ENCODE measurements at regions not wholly inside any gene's neighbourhood (a gene's known extent, or its start where the extent isn't known, plus 50 kb on each side); places are given as distances from the start of the nearest gene placed in this dataset.
"Not testable (repeated sequence)": the region's sequence is repeated elsewhere in the genome, so short reads cannot be mapped to it uniquely, and the experiment has no call there.

DNA sequence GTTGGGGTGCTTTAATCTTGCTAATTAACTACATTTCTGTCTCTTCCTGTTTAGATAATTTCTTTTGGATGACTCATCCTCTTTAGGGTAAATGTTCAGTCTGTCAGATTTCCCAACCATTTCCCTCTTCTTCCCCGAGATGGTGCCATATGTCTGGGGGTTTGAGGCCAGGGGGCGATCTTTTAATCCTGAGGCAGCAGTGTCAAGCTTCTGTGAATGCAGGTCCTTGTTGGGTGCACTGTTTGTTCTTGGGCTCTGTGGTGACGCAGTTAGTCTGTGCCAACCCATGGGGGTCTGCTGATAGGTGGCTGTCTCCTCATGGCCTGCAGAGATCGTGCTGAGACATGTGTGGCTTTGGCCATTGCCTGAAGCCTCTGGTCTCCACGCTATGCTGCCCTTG lies 420.4 kb downstream of the NDFIP2 start:
- no peak overlapping the region for H3K4me3 ChIP-seq (ENCODE audit: low read depth, low read length)
- no peak for DNase-seq (ENCODE audit: low read depth)
- TF ChIP-seq, protein P1, sequence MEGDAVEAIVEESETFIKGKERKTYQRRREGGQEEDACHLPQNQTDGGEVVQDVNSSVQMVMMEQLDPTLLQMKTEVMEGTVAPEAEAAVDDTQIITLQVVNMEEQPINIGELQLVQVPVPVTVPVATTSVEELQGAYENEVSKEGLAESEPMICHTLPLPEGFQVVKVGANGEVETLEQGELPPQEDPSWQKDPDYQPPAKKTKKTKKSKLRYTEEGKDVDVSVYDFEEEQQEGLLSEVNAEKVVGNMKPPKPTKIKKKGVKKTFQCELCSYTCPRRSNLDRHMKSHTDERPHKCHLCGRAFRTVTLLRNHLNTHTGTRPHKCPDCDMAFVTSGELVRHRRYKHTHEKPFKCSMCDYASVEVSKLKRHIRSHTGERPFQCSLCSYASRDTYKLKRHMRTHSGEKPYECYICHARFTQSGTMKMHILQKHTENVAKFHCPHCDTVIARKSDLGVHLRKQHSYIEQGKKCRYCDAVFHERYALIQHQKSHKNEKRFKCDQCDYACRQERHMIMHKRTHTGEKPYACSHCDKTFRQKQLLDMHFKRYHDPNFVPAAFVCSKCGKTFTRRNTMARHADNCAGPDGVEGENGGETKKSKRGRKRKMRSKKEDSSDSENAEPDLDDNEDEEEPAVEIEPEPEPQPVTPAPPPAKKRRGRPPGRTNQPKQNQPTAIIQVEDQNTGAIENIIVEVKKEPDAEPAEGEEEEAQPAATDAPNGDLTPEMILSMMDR (IDR thresholded peaks at IDR 0.05; ENCODE audit: control insufficient read depth, extremely low read depth, insufficient read depth): no peak

DNA sequence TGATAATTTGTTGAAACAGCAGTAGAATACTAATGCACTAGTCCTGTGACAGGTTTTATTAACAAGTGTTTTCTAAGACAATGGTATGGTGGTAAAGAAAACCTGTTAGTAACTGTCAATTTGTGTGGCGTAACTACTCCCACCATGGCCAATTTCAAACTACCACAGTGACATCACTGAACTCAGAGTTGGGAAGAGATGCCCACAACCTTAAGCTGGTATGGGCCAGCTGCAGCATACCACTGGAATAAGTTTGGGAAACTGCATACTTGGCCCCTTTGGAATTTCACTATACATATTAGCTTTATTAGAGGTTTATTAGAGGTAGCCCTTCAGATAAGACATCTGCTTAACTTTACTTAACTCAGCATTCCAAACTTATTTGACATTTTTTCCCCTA lies 419.4 kb downstream of the NDFIP2 start:
- TF ChIP-seq, protein P1 (IDR thresholded peaks at IDR 0.05; ENCODE audit: control insufficient read depth, extremely low read depth, insufficient read depth): no peak
- H3K4me3 ChIP-seq (ENCODE audit: low read depth, low read length): no peak overlapping the region
- no peak for DNase-seq (ENCODE audit: low read depth)

DNA sequence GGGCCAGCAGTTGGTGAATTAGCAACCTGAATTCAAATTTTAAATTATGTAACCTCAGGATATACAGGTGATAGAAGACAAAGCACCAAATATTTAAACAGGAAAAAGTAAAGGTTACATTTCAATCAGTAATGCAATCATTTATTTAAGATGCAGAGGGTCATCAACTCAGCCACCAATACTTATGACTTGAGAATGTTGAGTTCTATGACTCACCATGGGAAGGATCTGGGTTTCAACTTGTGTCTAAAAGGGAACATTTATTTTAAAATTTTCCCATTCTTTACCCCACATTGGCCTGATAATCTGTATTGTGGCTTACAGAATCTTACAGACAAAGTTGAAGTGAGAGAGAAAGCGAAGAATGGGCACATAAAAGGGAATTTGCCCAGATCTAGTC lies 418.0 kb downstream of the NDFIP2 start:
- no peak overlapping the region for H3K4me3 ChIP-seq (ENCODE audit: low read depth, low read length)
- DNase-seq (ENCODE audit: low read depth): no peak
- TF ChIP-seq, protein P1 (IDR thresholded peaks at IDR 0.05; ENCODE audit: control insufficient read depth, extremely low read depth, insufficient read depth): no peak

DNA sequence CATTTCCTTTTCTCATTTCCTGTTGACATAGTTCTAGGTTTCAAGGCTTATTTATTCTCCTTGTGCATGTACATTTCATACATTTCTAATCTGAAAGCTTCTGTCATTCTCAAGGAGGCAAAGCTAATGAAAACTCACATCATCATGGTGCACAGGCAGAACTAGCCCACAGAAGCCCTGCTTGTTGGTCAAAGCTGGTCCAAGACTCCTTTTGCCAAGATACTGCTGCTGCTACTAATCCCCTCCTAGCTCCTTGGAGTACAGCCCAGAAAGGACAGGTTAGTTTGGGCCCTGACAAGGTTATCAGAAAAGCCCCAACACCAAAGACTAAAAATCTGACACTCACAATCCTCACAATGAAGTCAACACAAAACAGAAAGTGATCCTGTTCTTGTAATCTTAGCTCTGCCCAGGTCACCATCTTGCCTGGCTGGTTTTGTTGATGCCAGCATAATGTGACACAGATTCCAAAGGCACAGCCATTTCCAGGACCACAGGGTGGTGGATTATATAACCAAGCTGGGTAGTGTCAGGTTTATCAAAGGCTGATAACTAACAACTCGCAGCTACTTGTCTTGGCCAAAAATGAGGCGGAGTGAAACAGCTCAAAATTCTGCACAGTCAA lies 417.4 kb downstream of the NDFIP2 start:
- no peak overlapping the region for H3K4me3 ChIP-seq (ENCODE audit: low read depth, low read length)
- TF ChIP-seq, protein P1 (IDR thresholded peaks at IDR 0.05; ENCODE audit: control insufficient read depth, extremely low read depth, insufficient read depth): no peak
- DNase-seq (ENCODE audit: low read depth): no peak

DNA sequence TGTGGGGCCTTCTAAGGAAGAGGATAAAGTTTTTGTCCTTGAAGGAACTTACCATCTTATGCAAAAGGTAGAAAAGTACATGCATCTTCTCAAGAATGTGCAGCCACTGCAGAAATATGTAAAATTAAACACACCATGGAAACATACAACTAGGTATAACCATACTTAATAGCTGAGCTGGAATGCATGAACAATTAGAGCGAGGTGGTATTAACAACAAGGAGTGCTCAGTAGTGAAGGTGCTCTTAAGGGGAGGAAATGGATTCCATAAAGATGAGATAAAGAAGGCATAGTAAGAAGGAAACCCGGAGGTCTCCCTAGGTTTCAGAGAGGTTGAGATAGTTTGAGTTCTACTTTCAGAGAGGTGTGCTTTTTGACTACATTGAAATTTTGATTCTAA lies 415.9 kb downstream of the NDFIP2 start:
- H3K4me3 ChIP-seq (ENCODE audit: low read depth, low read length): no peak overlapping the region
- DNase-seq (ENCODE audit: low read depth): no peak
- TF ChIP-seq, protein P1 (IDR thresholded peaks at IDR 0.05; ENCODE audit: control insufficient read depth, extremely low read depth, insufficient read depth): no peak

DNA sequence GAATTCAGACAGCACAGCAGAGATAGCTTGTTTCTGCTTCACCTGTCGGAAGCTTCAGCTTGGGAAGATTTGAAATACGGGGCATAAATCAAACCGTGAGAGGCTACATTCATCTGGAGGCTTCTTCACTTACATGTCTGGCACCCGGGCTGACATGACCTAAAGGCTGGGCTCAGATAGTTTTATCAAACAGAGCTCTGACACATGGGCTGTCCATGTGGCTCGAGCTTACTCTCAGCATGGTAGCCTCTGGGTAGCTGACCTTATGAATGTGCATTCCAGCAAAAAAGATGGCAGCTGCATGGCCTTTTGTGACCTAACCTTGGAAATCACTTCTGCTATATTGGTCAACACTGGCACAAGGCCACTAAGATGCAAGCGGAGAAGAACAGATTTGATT lies 414.5 kb downstream of the NDFIP2 start:
- H3K4me3 ChIP-seq (ENCODE audit: low read depth, low read length): no peak overlapping the region
- TF ChIP-seq, protein P1 (IDR thresholded peaks at IDR 0.05; ENCODE audit: control insufficient read depth, extremely low read depth, insufficient read depth): no peak
- DNase-seq (ENCODE audit: low read depth): no peak

DNA sequence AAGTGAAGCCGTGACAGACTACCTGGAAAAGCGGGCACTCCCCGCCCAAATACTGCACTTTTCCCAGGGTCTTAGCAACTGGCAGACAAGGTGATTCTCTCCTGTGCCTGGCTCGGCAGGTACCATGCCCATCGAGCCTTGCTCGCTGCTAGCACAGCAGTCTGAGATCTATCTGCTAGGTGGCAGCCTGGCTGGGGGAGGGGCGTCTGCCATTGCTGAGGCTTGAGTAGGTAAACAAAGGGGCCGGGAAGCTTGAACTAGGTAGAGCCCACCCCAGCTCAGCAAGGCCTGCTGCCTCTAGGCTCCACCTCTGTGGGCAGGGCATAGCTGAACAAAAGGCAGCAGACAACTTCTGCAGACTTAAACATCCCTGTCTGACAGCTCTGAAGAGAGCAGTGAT lies 406.3 kb downstream of the NDFIP2 start:
- not testable (repeated sequence) for H3K4me3 ChIP-seq (ENCODE audit: low read depth, low read length); DNase-seq (ENCODE audit: low read depth)

Data from LNCaP clone FGC (cell line).